Ovary (tissue), 3 donors: ENCODE measurements at regions not wholly inside any gene's neighbourhood (a gene's known extent, or its start where the extent isn't known, plus 50 kb on each side); places are given as distances from the start of the nearest gene placed in this dataset.

Experiments
- EP300 ChIP-seq: sonication (generic); formaldehyde crosslinking; IDR thresholded peaks from one replicate; pipeline ENCODE4 v1.6.1; 2017; ENCODE audit warnings: antibody characterized with exemption
- POLR2A ChIP-seq: fragments of 450-650 bp; IDR thresholded peaks from one replicate; pipeline ENCODE4 v1.6.1; 2017; ENCODE audit warnings: antibody characterized with exemption, mild to moderate bottlenecking, moderate library complexity
- TF ChIP-seq, protein P1 (sequence below), 3 donors: fragments of 450-650 bp in 2 of 3; fragments of 200-600 bp in 1 of 3; IDR thresholded peaks; one replicate each; pipeline versions ENCODE4 v1.5.1 to v1.8.0; 2016 to 2022; ENCODE audit warnings: antibody characterized with exemption in 3 of 3, mild to moderate bottlenecking in 1 of 3
- donor health status: DM: no; HTN: no; CAD: no.

DNA sequence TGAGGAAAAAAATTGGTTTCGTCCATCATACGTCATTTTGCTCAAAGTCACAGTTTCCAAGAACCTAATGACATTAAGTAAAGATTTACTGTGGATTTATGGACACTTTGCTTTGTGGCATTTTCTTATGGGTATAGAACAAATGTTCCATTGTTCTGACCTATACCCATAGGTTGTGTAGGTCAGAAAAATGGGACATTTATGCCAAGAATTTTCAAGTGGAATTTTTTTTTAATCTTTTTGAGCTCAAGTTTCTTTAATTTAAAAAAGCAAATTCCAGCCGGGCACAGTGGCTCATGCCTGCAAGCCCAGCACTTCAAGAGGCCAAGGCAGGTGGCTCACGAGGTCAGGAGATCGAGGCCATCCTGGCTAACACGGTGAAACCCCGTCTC, 187.5 kb upstream of the TPM1 start:
- TF ChIP-seq EP300 (no peak), POLR2A (no peak)
- TF ChIP-seq, protein P1, sequence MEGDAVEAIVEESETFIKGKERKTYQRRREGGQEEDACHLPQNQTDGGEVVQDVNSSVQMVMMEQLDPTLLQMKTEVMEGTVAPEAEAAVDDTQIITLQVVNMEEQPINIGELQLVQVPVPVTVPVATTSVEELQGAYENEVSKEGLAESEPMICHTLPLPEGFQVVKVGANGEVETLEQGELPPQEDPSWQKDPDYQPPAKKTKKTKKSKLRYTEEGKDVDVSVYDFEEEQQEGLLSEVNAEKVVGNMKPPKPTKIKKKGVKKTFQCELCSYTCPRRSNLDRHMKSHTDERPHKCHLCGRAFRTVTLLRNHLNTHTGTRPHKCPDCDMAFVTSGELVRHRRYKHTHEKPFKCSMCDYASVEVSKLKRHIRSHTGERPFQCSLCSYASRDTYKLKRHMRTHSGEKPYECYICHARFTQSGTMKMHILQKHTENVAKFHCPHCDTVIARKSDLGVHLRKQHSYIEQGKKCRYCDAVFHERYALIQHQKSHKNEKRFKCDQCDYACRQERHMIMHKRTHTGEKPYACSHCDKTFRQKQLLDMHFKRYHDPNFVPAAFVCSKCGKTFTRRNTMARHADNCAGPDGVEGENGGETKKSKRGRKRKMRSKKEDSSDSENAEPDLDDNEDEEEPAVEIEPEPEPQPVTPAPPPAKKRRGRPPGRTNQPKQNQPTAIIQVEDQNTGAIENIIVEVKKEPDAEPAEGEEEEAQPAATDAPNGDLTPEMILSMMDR (IDR thresholded peaks at IDR 0.05), result no peak
